Activated CD4-positive, CD25-positive, alpha-beta regulatory T cell treated with anti-CD3 and anti-CD28 coated beads, Interleukin-2, amount 50 U/mL, for 16 hours (primary cell): ENCODE measurements at regions not wholly inside any gene's neighbourhood (a gene's known extent, or its start where the extent isn't known, plus 50 kb on each side); places are given as distances from the start of the nearest gene placed in this dataset.
"Not testable (repeated sequence)": the region's sequence is repeated elsewhere in the genome, so short reads cannot be mapped to it uniquely, and the experiment has no call there.

Source experiments
- DNase-seq: peaks from one replicate; pipeline ENCODE4 v3.0.0-alpha.2; 2020; ENCODE audit warnings: low read depth, low spot score

GRCh38 chr18:46179306-46179705 lies 75.1 kb downstream of the HAUS1 start:
- DNase-seq, result no peak

GRCh38 chr18:46182633-46183358 lies 78.6 kb downstream of the HAUS1 start:
- no peak for DNase-seq

GRCh38 chr18:46184296-46184695 lies 80.1 kb downstream of the HAUS1 start:
- DNase-seq, result not testable (repeated sequence)

- DNase-seq, result no peak
These were observed 80.5 kb downstream of the HAUS1 start for GRCh38 chr18:46184727-46185126.

- DNase-seq, result no peak
These were observed 86.5 kb downstream of the HAUS1 start for GRCh38 chr18:46190667-46191066.

- no peak for DNase-seq
These were observed 92.5 kb downstream of the HAUS1 start for GRCh38 chr18:46196627-46197243.

GRCh38 chr18:46199515-46200147 lies 95.4 kb downstream of the HAUS1 start:
- no peak for DNase-seq

- DNase-seq, result not testable (repeated sequence)
These were observed 96.2 kb downstream of the HAUS1 start for GRCh38 chr18:46200178-46201055.

- no peak for DNase-seq
These were observed 100.0 kb downstream of the HAUS1 start for GRCh38 chr18:46204143-46204542.

- no peak for DNase-seq
These were observed 103.8 kb downstream of the HAUS1 start for GRCh38 chr18:46207985-46208384.

- DNase-seq, result no peak
These were observed 105.0 kb downstream of the HAUS1 start for GRCh38 chr18:46209161-46209560.

GRCh38 chr18:46211816-46212215 lies 107.6 kb downstream of the HAUS1 start:
- DNase-seq, result no peak

- DNase-seq, result no peak
These were observed 108.2 kb downstream of the HAUS1 start for GRCh38 chr18:46212398-46212797.

- no peak for DNase-seq
These were observed 109.1 kb downstream of the HAUS1 start for GRCh38 chr18:46213295-46213694.

GRCh38 chr18:46214435-46214834 lies 110.2 kb downstream of the HAUS1 start:
- DNase-seq, result no peak

GRCh38 chr18:46215902-46216723 lies 111.9 kb downstream of the HAUS1 start:
- DNase-seq, result no peak

- DNase-seq, result no peak
These were observed 115.9 kb downstream of the HAUS1 start for GRCh38 chr18:46220116-46220515.

GRCh38 chr18:46222093-46222492 lies 117.9 kb downstream of the HAUS1 start:
- DNase-seq, result no peak

GRCh38 chr18:46222710-46223360 lies 118.7 kb downstream of the HAUS1 start:
- DNase-seq, result no peak

GRCh38 chr18:46224181-46224775 lies 120.1 kb downstream of the HAUS1 start:
- no peak for DNase-seq
